ENCODE measurements at regions not wholly inside any gene's neighbourhood (a gene's known extent, or its start where the extent isn't known, plus 50 kb on each side); places are given as distances from the start of the nearest gene placed in this dataset.
A peak's percentile ranks its signal among the peaks of the same experiment; 100 is the strongest.

DNA sequence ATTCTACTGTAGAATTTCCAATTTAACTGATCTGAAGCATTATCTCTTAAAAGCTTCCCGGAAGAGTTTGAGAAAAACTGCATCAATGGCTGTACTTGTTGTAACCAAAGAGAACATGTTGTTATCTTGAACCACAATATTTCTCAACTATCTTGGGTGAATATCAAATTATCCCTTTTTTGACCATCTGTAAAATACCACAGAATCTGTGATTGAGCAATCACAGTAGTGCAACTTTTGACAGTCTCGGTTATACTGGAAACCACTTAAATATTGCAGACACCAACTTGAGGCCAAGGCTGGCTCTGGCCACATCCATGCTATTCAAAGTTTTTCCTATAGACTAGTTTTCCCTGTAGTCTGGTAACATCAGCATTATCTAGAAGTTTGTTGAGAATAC lies 842.8 kb upstream of the EPHA6 start:
- intact Hi-C loops (cut with DNase I; ENCODE audit: low total_unique reads) (no loop called here), in situ Hi-C loops (cut with MboI; ENCODE audit: low pct_ligation_motif_present in 1 of 4, low pct_unique_long_range_greater_than_20kb in 1 of 4, low sequenced_read_pairs in 3 of 4) (loop anchor here in 1 of 4 donors (25.0 kb wide), 1 partner anchor 109 kb away; no protein-coding TSS in a partner anchor)
- Histone ChIP-seq H3K36me3 (no peaks in the 10 kb centered on the region), H3K9me3 (no peaks in the 10 kb centered on the region), H3K4me3 (no peak overlapping the region), H3K27ac (peak overlapping the region in 1 of 4 donors; percentile 29), H3K27me3 (no peaks in the 10 kb centered on the region), H3K4me1 (no peaks in the 10 kb centered on the region)
- no peak for DNase-seq
- WGBS, 2 donors (ENCODE audit: low coverage in 1 of 2) = 78 to 84% methylated on average over 2 of the region's 2 CpGs
- peak in 1 of 3 donors; percentile 39 for TF ChIP-seq POLR2AphosphoS5 (IDR thresholded peaks at IDR 0.05)
- no peak for TF ChIP-seq CTCF (IDR thresholded peaks at IDR 0.05)

GRCh38 chr3:95994338-95994737 lies 820.1 kb upstream of the EPHA6 start:
- in situ Hi-C loops (cut with MboI; ENCODE audit: low pct_ligation_motif_present in 1 of 4, low pct_unique_long_range_greater_than_20kb in 1 of 4, low sequenced_read_pairs in 3 of 4) (no loop called here), intact Hi-C loops (cut with DNase I; ENCODE audit: low total_unique reads) (no loop called here)
- H3K27me3 ChIP-seq = no peaks in the 10 kb centered on the region
- no peak for DNase-seq
- H3K4me3 ChIP-seq = no peak overlapping the region
- 81 to 82% methylated on average over 4 of the region's 4 CpGs for WGBS, 2 donors (ENCODE audit: low coverage in 1 of 2)
- no peaks in the 10 kb centered on the region for H3K36me3 ChIP-seq
- H3K4me1 ChIP-seq = no peaks in the 10 kb centered on the region
- no peaks in the 10 kb centered on the region for H3K9me3 ChIP-seq
- no peak overlapping the region for H3K27ac ChIP-seq
- TF ChIP-seq POLR2A (IDR thresholded peaks at IDR 0.05) = no peak
- TF ChIP-seq EP300 (IDR thresholded peaks at IDR 0.05; ENCODE audit: low read depth) = no peak
- no peak for TF ChIP-seq POLR2AphosphoS5 (IDR thresholded peaks at IDR 0.05)
- no peak for TF ChIP-seq CTCF (IDR thresholded peaks at IDR 0.05)

- no peaks in the 10 kb centered on the region for H3K9me3 ChIP-seq
- H3K4me3 ChIP-seq = no peak overlapping the region
- intact Hi-C loops (cut with DNase I; ENCODE audit: low total_unique reads) = no loop called here
- H3K36me3 ChIP-seq = no peaks in the 10 kb centered on the region
- in situ Hi-C loops (cut with MboI; ENCODE audit: low pct_ligation_motif_present in 1 of 4, low pct_unique_long_range_greater_than_20kb in 1 of 4, low sequenced_read_pairs in 3 of 4) = no loop called here
- no peaks in the 10 kb centered on the region for H3K4me1 ChIP-seq
- no peak for DNase-seq
- H3K27ac ChIP-seq = no peak overlapping the region
- WGBS, 2 donors (ENCODE audit: low coverage in 1 of 2) = 40% methylated on average over 4 of the region's 4 CpGs; no CpG with 5 or more reads in 1 of the 2 donors
- no peak for TF ChIP-seq POLR2AphosphoS5 (IDR thresholded peaks at IDR 0.05)
- TF ChIP-seq CTCF (IDR thresholded peaks at IDR 0.05) = no peak
- no peak for TF ChIP-seq POLR2A (IDR thresholded peaks at IDR 0.05)
- TF ChIP-seq EP300 (IDR thresholded peaks at IDR 0.05; ENCODE audit: low read depth) = no peak
- H3K27me3 ChIP-seq = no peaks in the 10 kb centered on the region
These were observed 813.4 kb upstream of the EPHA6 start for GRCh38 chr3:96000966-96001365.

DNA sequence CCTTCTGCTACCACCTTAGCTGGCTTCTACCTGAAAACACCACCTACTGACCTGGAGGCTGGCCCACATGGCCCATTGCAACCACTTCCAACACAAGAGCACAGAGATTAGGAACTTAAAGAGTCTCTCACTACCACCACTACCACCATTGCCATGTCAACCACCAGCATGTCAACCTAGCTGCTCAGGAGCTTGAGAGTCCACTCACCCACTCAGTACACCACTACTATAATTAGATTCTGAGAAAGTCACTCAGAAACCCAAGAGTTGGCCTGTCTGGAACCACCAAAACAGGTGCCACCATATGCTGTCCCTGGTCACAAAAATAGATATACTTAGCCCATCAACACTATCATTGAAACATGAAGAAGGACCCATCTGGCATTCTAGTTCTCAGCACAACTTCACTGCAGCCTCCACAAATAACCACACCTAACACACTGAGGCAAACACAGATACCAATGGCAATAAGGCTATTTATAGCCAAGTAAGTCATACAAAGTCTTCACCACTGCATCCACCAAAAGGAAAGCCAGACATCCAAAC lies 806.7 kb upstream of the EPHA6 start:
- no peaks in the 10 kb centered on the region for H3K27me3 ChIP-seq
- no peaks in the 10 kb centered on the region for H3K4me1 ChIP-seq
- in situ Hi-C loops (cut with MboI; ENCODE audit: low pct_ligation_motif_present in 1 of 4, low pct_unique_long_range_greater_than_20kb in 1 of 4, low sequenced_read_pairs in 3 of 4) = no loop called here
- no peaks in the 10 kb centered on the region for H3K36me3 ChIP-seq
- DNase-seq = no peak
- no peak overlapping the region for H3K4me3 ChIP-seq
- intact Hi-C loops (cut with DNase I; ENCODE audit: low total_unique reads) = no loop called here
- H3K9me3 ChIP-seq = no peaks in the 10 kb centered on the region
- TF ChIP-seq CTCF (IDR thresholded peaks at IDR 0.05) (no peak), POLR2A (IDR thresholded peaks at IDR 0.05) (no peak), POLR2AphosphoS5 (IDR thresholded peaks at IDR 0.05) (no peak), EP300 (IDR thresholded peaks at IDR 0.05; ENCODE audit: low read depth) (no peak)
- H3K27ac ChIP-seq = no peak overlapping the region

Measured in transverse colon (tissue), 4 donors.